Kidney (tissue), 13 donors: ENCODE measurements at regions not wholly inside any gene's neighbourhood (a gene's known extent, or its start where the extent isn't known, plus 50 kb on each side); places are given as distances from the start of the nearest gene placed in this dataset.

Source experiments
- DNase-seq, 5 donors: peaks; one replicate each; pipeline ENCODE4 v3.0.0-alpha.2; 2013 to 2020
- FAIRE-seq: peaks from 2 replicates; lab custom pipeline; 2012; peaks lifted over from hg19 to GRCh38; lab: Jason Lieb, UNC
- H3K27ac ChIP-seq, 2 donors: one replicate each; pipeline ENCODE4 v1.7.0; 2013; ENCODE audit warnings: low read depth in 2 of 2, low read length in 2 of 2, inconsistent platforms in 1 of 2
- H3K27me3 ChIP-seq: one replicate; pipeline ENCODE4 v1.7.1; 2013; ENCODE audit warnings: low read length, inconsistent platforms; ENCODE audit not compliant: control insufficient read depth, insufficient read depth
- H3K36me3 ChIP-seq, 3 donors: one replicate each; pipeline versions ENCODE4 v1.7.0 to v1.7.1; 2013; ENCODE audit warnings: low read length in 3 of 3, control low read depth in 1 of 3, inconsistent platforms in 1 of 3; ENCODE audit not compliant: insufficient read depth in 3 of 3, control insufficient read depth in 2 of 3
- H3K4me1 ChIP-seq, 3 donors: one replicate each; pipeline versions ENCODE4 v1.7.0 to v1.7.1; 2013; ENCODE audit warnings: low read length in 3 of 3, inconsistent platforms in 1 of 3, low read depth in 1 of 3; ENCODE audit not compliant: control insufficient read depth in 2 of 3, insufficient read depth in 2 of 3
- H3K4me3 ChIP-seq, 3 donors: one replicate each; pipeline versions ENCODE4 v1.7.0 to v1.8.1; 2013; ENCODE audit warnings: low read length in 3 of 3, control low read depth in 1 of 3, inconsistent platforms in 1 of 3
- H3K9ac ChIP-seq, 3 donors: one replicate each; pipeline versions ENCODE4 v1.7.0 to v1.7.1; 2013; ENCODE audit warnings: low read length in 3 of 3, control low read depth in 1 of 3, inconsistent platforms in 1 of 3
- H3K9me3 ChIP-seq, 3 donors: one replicate each; pipeline versions ENCODE4 v1.7.0 to v1.7.1; 2013; ENCODE audit warnings: low read length in 3 of 3, control low read depth in 1 of 3, inconsistent platforms in 1 of 3; ENCODE audit not compliant: control insufficient read depth in 2 of 3, insufficient read depth in 1 of 3
- CTCF ChIP-seq: IDR thresholded peaks from 3 replicates; pipeline ENCODE4 v1.5.1; 2012; ENCODE audit warnings: mild to moderate bottlenecking, moderate library complexity, borderline replicate concordance; ENCODE audit not compliant: insufficient read depth; ENCODE audit errors: extremely low read depth
- intact Hi-C: fragments of 100-400 bp; cut with DNase I; formaldehyde crosslinking; loops from one replicate; pipeline ENCODE4 v1.11.1; 2022
- donor health status: control.
- donor health status: control.
- donor health status: control.
- donor health status: control.
- donor health status: control.
- donor health status: DM: yes; HTN: yes; CAD: no.
- donor health status: Normal renal cell carcinoma (clear cell type).

- Histone ChIP-seq H3K27ac (no peak overlapping the region), H3K4me3 (no peak overlapping the region), H3K4me1 (no peaks in the 10 kb centered on the region), H3K9ac (no peak overlapping the region), H3K27me3 (no peaks in the 10 kb centered on the region), H3K36me3 (no peaks in the 10 kb centered on the region), H3K9me3 (no peaks in the 10 kb centered on the region)
- FAIRE-seq (no peak), DNase-seq (no peak)
- intact Hi-C loops = no loop called here
- no peak for TF ChIP-seq CTCF
Measured at GRCh38 chr2:107383691-107384090, 443.0 kb upstream of the RGPD4 start.

- no peak for TF ChIP-seq CTCF
- intact Hi-C loops = no loop called here
- Histone ChIP-seq H3K27ac (no peak overlapping the region), H3K4me1 (no peaks in the 10 kb centered on the region), H3K9ac (no peak overlapping the region), H3K27me3 (no peaks in the 10 kb centered on the region), H3K9me3 (no peaks in the 10 kb centered on the region), H3K4me3 (no peak overlapping the region), H3K36me3 (no peaks in the 10 kb centered on the region)
- DNase-seq = no peak
- no peak for FAIRE-seq
Measured at GRCh38 chr2:107384422-107384821, 442.3 kb upstream of the RGPD4 start.

- H3K27ac ChIP-seq = no peak overlapping the region
- intact Hi-C loops = no loop called here
- no peaks in the 10 kb centered on the region for H3K36me3 ChIP-seq
- DNase-seq (no peak), FAIRE-seq (no peak)
- H3K27me3 ChIP-seq = no peaks in the 10 kb centered on the region
- no peak overlapping the region for H3K9ac ChIP-seq
- no peak for TF ChIP-seq CTCF
- no peaks in the 10 kb centered on the region for H3K4me1 ChIP-seq
- H3K9me3 ChIP-seq = no peaks in the 10 kb centered on the region
- H3K4me3 ChIP-seq = no peak overlapping the region
Measured at GRCh38 chr2:107385921-107386320, 440.8 kb upstream of the RGPD4 start.

- no peaks in the 10 kb centered on the region for H3K36me3 ChIP-seq
- no peak for DNase-seq
- intact Hi-C loops = no loop called here
Measured at GRCh38 chr2:107392241-107392704, 434.4 kb upstream of the RGPD4 start.

More at GRCh38 chr2:107392241-107392704, 434.4 kb upstream of the RGPD4 start:
- no peaks in the 10 kb centered on the region for H3K9me3 ChIP-seq
- FAIRE-seq = no peak
- no peak overlapping the region for H3K27ac ChIP-seq
- H3K9ac ChIP-seq = no peak overlapping the region
- no peak for TF ChIP-seq CTCF
- no peak overlapping the region for H3K4me3 ChIP-seq
- no peaks in the 10 kb centered on the region for H3K27me3 ChIP-seq
- H3K4me1 ChIP-seq = no peaks in the 10 kb centered on the region
